HK-2 (cell line): ENCODE measurements at regions not wholly inside any gene's neighbourhood (a gene's known extent, or its start where the extent isn't known, plus 50 kb on each side); places are given as distances from the start of the nearest gene placed in this dataset.
"Not testable (repeated sequence)": the region's sequence is repeated elsewhere in the genome, so short reads cannot be mapped to it uniquely, and the experiment has no call there.

Experiments used
- DNase-seq: peaks from one replicate; pipeline ENCODE4 v3.0.0-alpha.2; 2018; ENCODE audit not compliant: unreplicated experiment

- no peak for DNase-seq
Observed at GRCh38 chr12:22810036-22810435, 185.1 kb downstream of the ETNK1 start.

GRCh38 chr12:22812531-22812930 is 187.6 kb downstream of the ETNK1 start:
- no peak for DNase-seq

- no peak for DNase-seq
Observed at GRCh38 chr12:22821985-22822384, 197.0 kb downstream of the ETNK1 start.

- no peak for DNase-seq
Observed at GRCh38 chr12:22826026-22826425, 201.1 kb downstream of the ETNK1 start.

GRCh38 chr12:22826446-22826981 is 201.5 kb downstream of the ETNK1 start:
- not testable (repeated sequence) for DNase-seq

- DNase-seq, result no peak
Observed at GRCh38 chr12:22828066-22828465, 203.1 kb downstream of the ETNK1 start.

GRCh38 chr12:22835431-22835830 is 210.5 kb downstream of the ETNK1 start:
- no peak for DNase-seq

- DNase-seq, result no peak
Observed at GRCh38 chr12:22850185-22850584, 225.2 kb downstream of the ETNK1 start.

- DNase-seq, result no peak
Observed at GRCh38 chr12:22851532-22851931, 226.6 kb downstream of the ETNK1 start.

GRCh38 chr12:22855456-22855855 is 230.5 kb downstream of the ETNK1 start:
- no peak for DNase-seq

GRCh38 chr12:22856178-22856577 is 231.2 kb downstream of the ETNK1 start:
- DNase-seq, result no peak

- no peak for DNase-seq
Observed at GRCh38 chr12:22858849-22859570, 234.0 kb downstream of the ETNK1 start.

GRCh38 chr12:22860926-22861325 is 236.0 kb downstream of the ETNK1 start:
- no peak for DNase-seq

- DNase-seq, result no peak
Observed at GRCh38 chr12:22865822-22866221, 240.9 kb downstream of the ETNK1 start.

GRCh38 chr12:22866406-22866805 is 241.4 kb downstream of the ETNK1 start:
- no peak for DNase-seq

- DNase-seq, result no peak
Observed at GRCh38 chr12:22874151-22874550, 249.2 kb downstream of the ETNK1 start.

- DNase-seq, result no peak
Observed at GRCh38 chr12:22876262-22876661, 251.3 kb downstream of the ETNK1 start.

- no peak for DNase-seq
Observed at GRCh38 chr12:22879203-22879602, 254.2 kb downstream of the ETNK1 start.

GRCh38 chr12:22880331-22880730 is 255.4 kb downstream of the ETNK1 start:
- no peak for DNase-seq

- DNase-seq, result no peak
Observed at GRCh38 chr12:22880807-22881206, 255.8 kb downstream of the ETNK1 start.

GRCh38 chr12:22881878-22882385 is 257.0 kb downstream of the ETNK1 start:
- DNase-seq, result no peak

- no peak for DNase-seq
Observed at GRCh38 chr12:22882559-22882958, 257.6 kb downstream of the ETNK1 start.

- no peak for DNase-seq
Observed at GRCh38 chr12:22893878-22894277, 268.9 kb downstream of the ETNK1 start.

GRCh38 chr12:22899184-22899583 is 274.2 kb downstream of the ETNK1 start:
- no peak for DNase-seq
